ENCODE measurements at regions not wholly inside any gene's neighbourhood (a gene's known extent, or its start where the extent isn't known, plus 50 kb on each side); places are given as distances from the start of the nearest gene placed in this dataset.

- no TSS peak for BruUV-seq (replicated peaks)
- H3K4me3 ChIP-seq (replicated peaks in 1 of 3; ENCODE audit: insufficient read depth in 1 of 3, low read depth in 2 of 3, low read length in 3 of 3): no peak overlapping the region
- H4K20me1 ChIP-seq (ENCODE audit: insufficient read depth, low read length): no peaks in the 10 kb centered on the region
- CTCF ChIA-PET (ENCODE audit: low intra/inter-chr PET ratio, low total read pairs): no interaction called here
- H3K9me3 ChIP-seq (ENCODE audit: low read length): no peaks in the 10 kb centered on the region
- H3K27me3 ChIP-seq (ENCODE audit: control insufficient read depth in 1 of 2, insufficient read depth in 2 of 2, low read length in 2 of 2): no peaks in the 10 kb centered on the region
- no peak overlapping the region for H3K4me2 ChIP-seq (ENCODE audit: low read depth, low read length)
- no peak for ATAC-seq
- no peak overlapping the region for H2AFZ ChIP-seq (ENCODE audit: low read length)
- in situ Hi-C loops (cut with HindIII; ENCODE audit: extremely low pct_ligation_motif_present, low pct_unique_long_range_greater_than_20kb): no loop called here
- no peak for DNase-seq (ENCODE audit: low spot score)
- intact Hi-C loops (cut with micrococcal nuclease; ENCODE audit: unreplicated experiment): no loop called here
- no peak for FAIRE-seq
- no peak overlapping the region for H3K27ac ChIP-seq (ENCODE audit: extremely low read length, insufficient read depth, low read length)
- no peaks in the 10 kb centered on the region for H3K36me3 ChIP-seq (replicated peaks in 1 of 2; ENCODE audit: control insufficient read depth in 1 of 2, insufficient read depth in 2 of 2, low read length in 2 of 2)
- H3K9ac ChIP-seq (ENCODE audit: insufficient read depth, low read depth, low read length): no peak overlapping the region
- H3K4me1 ChIP-seq (ENCODE audit: insufficient read depth, low read length): no peaks in the 10 kb centered on the region
- POLR2A ChIA-PET: no interaction called here
- WGBS (ENCODE audit: low lambda C conversion rate): 18% methylated on average over 6 of the region's 6 CpGs
- H3K79me2 ChIP-seq (ENCODE audit: insufficient read depth, low read length): no peaks in the 10 kb centered on the region
- TF ChIP-seq EED (CRISPR knock-in tag; IDR thresholded peaks at IDR 0.05): no peak
- no peak for TF ChIP-seq NFE2L2 (IDR thresholded peaks at IDR 0.05; ENCODE audit: low read length)
- no peak for TF ChIP-seq ZBED4 (CRISPR knock-in tag; IDR thresholded peaks at IDR 0.05; ENCODE audit: borderline replicate concordance)
- TF ChIP-seq SAP130 (CRISPR knock-in tag; IDR thresholded peaks at IDR 0.05; ENCODE audit: low read depth): no peak
- no peak for TF ChIP-seq PBX2 (CRISPR knock-in tag; IDR thresholded peaks at IDR 0.05)
- TF ChIP-seq ZNF557 (CRISPR knock-in tag; IDR thresholded peaks at IDR 0.05): no peak
- no peak for TF ChIP-seq ZNF674 (CRISPR knock-in tag; IDR thresholded peaks at IDR 0.05; ENCODE audit: low read depth)
- TF ChIP-seq ONECUT2 (CRISPR knock-in tag; IDR thresholded peaks at IDR 0.05): no peak
- TF ChIP-seq ZNF350 (CRISPR knock-in tag; IDR thresholded peaks at IDR 0.05; ENCODE audit: borderline replicate concordance, low read depth): no peak
- no peak for TF ChIP-seq SRSF4 (IDR thresholded peaks at IDR 0.05; ENCODE audit: low read depth, low read length, poor library complexity, severe bottlenecking)
- TF ChIP-seq ZNF7 (CRISPR knock-in tag; IDR thresholded peaks at IDR 0.05): no peak
- TF ChIP-seq GATAD2A (CRISPR knock-in tag; IDR thresholded peaks at IDR 0.05): no peak
- no peak for TF ChIP-seq CEBPG (CRISPR knock-in tag; IDR thresholded peaks at IDR 0.05)
- TF ChIP-seq ZSCAN30 (CRISPR knock-in tag; IDR thresholded peaks at IDR 0.05): no peak
- TF ChIP-seq GTF3A (CRISPR knock-in tag; conservative IDR thresholded peaks at IDR 0.05): no peak
- TF ChIP-seq RERE (CRISPR knock-in tag; IDR thresholded peaks at IDR 0.05; ENCODE audit: low read depth): no peak
- TF ChIP-seq TARDBP (CRISPR knock-in tag; IDR thresholded peaks at IDR 0.05): no peak
These were observed 538.1 kb downstream of the SOX6 start for GRCh38 chr11:15818132-15818842.
